Activated CD4-positive, alpha-beta T cell treated with anti-CD3 and anti-CD28 coated beads, Interleukin-2, amount 50 U/mL, for 48 hours (primary cell): ENCODE measurements at regions not wholly inside any gene's neighbourhood (a gene's known extent, or its start where the extent isn't known, plus 50 kb on each side); places are given as distances from the start of the nearest gene placed in this dataset.

Source experiments
- DNase-seq, 2 experiments: peaks; one replicate each; pipeline ENCODE4 v3.0.0-alpha.2; 2020

DNA sequence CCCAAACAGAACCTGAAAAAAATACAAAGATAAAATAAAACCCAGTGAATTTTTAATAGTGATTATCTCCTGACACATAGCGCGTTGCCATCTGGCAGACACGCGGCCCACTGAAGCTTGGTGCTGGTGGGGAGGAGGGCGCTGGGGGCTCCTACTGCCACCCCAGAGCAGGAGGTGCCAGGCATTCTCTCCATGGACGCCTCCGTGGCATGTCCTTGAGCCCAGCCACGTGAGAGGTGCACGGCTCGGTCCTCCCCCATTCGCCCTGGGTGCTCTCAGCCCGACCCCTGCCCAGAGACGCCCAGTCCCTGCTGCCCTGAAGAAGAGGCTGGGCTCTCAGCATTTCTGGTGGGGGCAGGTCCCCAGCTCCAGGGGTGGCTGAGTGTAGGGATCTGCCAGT is 142.2 kb upstream of the GSE1 start:
- DNase-seq, result no peak

DNA sequence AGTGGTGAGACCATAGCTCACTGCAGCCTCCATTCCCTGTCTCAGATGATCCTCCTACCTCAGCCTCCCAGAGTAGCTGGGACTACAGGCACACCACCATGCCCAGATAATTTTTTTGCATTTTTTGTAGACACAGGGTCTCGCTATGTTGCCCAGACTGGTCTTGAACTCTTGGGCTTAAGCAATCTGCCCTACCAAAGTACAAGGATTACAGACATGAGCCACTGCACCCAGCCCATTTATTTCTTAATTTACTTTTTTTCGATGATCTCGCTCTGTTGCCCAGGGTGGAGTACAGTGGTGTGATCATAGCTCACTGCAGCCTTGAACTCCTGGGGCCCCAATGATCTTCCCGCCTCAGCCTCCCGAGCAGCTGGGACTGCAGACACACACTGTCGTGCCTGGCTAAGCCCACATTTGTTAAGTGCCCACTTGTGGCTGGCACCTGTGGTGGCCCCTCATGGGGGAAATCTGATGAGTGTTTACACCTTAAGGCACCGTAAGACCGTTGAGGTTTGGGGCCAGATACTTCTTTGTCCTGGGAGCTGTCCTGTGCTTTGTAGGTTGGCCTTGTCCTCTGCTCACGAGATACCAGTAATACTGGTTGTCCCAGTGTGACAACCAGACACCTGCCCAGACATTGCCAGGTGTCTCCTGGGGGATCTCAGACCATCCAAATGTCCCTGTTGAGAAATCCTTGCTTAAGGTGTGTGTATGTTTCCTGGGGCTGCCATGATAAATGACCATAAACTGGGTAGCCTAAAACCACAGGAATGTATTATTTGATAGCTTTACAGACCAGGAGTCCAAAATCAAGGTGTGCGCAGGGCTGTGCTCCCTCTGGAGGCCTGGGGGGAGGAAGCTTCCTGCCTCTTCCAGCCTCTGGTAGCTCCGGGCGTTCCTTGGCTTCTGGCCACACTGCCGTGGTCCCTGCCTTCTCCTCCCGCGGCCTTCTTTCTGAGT is 141.4 kb upstream of the GSE1 start:
- no peak for DNase-seq

DNA sequence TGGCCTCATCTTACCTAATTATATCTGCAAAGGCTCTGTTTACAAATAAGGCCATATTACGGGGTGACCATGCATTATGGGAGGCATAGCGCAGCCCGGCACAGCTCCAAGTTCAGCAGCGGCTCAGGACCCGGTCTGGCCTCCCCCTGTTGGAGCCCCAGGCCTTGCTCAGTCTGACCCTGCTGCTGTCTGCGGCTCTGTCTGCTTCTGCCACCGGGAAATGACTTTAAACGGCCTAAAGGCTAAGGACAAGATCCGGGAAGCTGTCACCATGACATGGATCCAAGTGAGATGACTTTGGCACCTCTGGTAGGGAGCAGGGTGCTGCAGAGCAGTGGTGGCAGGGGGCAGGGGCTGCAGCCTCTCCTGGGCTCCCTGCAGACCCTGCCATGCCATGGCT is 140.6 kb upstream of the GSE1 start:
- no peak for DNase-seq

DNA sequence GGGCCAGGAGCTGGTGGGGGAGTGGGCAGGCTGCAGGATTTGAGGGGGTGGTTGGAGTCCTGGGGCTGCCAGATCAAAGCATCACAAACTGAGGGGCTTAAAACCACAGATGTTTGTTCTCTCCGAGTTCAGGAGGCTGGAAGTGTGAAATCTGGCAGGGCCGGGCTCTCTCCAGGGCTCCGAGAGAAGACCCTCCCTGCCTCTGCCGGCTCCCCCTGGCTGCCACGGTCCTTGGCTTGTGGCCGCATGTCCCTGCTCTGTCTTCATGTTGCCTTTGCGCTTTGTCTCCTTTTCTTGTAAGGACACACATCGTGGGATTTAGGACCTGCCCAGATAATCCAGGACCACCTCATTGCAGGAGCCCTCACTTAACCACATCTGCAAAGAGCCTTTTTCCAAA is 139.8 kb upstream of the GSE1 start:
- no peak for DNase-seq

DNA sequence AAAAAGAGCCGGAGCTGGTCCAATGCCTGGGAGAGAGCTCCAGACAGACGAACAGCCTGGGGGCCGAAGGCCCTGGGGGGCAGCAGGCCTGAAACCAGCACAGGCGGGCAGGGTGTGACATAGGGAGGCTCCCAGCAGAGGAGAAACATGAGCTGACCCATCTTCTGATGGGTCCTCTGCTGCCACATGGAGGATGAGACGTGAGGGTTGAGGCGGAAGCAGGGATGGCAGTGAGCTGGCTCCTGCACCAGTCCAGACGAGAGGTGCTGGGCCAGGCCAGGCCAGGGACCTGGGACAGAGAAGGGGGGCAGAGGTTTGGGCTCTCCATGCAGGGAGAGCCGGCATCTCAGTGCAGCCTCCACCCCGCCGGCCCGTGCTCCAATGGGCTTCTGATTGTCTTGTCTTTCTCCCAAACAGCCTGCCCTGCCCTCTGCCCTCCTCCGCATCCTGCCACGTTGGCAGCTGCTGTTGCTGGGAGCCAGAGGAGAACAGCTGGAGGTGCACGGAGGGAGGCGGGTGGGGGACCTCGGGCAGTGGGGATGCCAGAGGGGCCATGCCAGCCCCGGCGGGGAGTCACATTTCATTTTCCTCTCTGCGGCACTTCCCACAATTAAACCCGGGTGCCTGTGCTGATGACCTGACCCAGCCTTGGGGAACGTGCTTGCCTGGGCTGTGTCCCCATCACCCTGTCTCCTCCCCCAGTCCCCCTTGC is 139.1 kb upstream of the GSE1 start:
- DNase-seq, result no peak

DNA sequence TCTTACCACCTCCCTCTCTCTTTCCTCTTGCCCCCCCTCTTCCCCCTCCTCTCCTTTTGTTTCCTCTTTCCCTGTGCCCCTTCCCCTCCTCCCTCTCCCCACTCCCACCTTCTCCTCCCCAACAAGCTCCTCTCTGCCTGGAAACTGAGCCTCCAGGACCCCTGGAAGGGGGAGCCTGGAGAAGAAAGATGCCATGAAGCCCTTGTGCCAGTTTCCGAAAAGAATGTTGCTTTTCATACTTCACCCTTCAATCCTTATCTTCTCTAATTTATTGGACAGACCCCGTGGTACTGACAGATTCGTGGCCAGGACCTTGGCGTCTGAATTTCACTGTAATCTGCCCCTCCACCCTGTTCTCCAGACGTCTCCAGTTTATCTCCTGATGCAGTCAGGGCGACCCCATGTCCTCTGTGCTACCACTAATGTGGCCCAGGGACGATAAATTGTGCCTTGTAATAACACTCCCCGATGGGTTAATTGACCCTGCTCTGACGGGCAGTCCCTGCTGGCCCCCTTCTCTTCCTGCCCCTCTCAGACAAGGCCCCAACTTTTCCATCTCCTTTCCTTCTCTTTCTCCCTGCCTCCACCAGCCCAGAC is 138.4 kb upstream of the GSE1 start:
- no peak for DNase-seq

DNA sequence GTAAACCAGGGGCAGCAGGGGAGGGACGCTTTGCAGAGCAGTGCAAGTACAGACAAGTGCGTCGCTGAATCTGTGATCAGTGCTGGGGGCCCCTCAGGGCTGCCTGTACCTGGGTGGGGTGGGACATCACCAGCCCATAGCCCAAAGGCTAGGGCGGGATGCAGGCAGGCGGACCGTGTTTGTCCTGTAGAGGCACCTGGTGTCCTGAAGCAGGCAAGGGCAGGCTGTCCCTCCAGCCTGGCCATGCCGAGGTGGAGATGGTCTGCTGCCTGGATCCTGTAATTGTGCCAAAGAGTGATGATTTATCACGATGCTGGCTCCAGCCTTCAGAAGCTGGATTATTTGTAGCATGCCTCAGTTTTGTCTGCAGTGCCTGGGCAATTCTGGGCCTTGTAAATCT is 137.9 kb upstream of the GSE1 start:
- no peak for DNase-seq

DNA sequence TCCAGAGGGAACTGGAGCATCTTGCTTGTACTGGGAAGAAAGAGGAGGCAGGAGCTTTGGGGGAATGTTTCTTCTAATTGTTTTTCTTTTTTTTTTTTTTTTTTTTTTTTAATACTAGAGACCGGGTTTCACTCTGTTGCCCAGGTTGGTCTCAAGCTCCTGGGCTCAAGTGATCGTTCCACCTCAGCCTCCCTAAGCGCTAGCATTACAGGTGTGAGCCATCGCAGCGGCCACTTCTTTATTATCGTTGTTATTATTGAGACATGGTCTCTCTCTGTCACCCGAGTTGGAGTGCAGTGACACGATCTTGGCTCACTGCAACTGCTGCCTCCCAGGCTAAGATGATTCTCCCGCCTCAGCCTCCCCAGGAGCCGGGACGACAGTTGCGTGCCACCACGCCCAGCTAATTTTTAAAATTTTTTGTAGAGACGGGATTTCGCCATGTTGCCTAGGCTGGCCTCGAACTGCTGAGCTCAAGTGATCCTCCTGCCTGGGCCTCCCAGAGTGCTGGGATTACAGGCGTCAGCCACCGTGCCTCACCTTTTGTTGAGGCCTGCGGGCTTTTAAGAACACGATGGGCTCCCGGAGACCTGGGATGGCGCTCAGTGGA is 137.3 kb upstream of the GSE1 start:
- no peak for DNase-seq

DNA sequence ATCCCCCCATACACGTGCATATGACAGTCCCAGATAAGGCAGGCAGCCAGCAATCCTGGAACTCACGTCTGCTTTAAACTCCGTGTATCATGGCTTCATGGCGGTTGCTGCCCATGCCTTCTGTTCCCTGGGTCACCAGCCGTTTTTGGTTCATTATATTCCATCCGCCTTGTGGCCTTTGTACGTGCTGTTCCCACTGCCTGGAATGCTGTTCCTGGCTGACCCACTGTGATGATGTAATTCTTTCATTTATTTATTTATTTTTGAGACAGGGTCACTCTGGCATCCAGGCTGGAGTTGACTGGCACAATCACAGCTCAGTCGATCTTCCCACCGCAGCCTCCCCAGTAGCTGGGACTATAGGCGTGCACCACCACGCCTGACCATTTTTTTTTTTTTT is 136.7 kb upstream of the GSE1 start:
- no peak for DNase-seq

DNA sequence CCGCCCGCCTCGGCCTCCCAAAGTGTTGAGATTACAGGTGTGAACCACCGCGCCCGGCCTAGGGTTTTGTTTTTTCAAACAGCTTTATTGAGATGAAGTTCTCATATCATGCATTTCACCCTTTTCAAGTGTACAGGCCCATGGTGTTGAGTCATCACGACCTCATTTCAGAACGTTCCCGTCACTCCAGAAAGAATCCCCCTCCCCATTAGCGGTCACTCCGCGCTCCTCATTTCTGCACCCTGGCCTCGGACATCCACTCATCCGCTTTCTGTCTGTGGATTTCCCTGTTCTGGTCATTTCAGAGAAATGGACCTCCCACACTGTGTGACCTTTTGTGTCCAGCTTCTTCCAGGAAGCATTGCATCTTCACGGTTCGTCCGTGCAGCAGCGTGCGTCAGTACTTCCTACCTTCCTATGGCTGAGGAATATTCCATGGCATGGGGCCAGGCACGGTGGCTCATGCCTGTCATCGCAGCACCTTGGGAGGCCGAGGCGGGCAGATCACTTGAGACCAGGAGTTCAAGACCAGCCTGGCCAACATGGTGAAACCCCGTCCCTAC is 135.2 kb upstream of the GSE1 start:
- no peak for DNase-seq

DNA sequence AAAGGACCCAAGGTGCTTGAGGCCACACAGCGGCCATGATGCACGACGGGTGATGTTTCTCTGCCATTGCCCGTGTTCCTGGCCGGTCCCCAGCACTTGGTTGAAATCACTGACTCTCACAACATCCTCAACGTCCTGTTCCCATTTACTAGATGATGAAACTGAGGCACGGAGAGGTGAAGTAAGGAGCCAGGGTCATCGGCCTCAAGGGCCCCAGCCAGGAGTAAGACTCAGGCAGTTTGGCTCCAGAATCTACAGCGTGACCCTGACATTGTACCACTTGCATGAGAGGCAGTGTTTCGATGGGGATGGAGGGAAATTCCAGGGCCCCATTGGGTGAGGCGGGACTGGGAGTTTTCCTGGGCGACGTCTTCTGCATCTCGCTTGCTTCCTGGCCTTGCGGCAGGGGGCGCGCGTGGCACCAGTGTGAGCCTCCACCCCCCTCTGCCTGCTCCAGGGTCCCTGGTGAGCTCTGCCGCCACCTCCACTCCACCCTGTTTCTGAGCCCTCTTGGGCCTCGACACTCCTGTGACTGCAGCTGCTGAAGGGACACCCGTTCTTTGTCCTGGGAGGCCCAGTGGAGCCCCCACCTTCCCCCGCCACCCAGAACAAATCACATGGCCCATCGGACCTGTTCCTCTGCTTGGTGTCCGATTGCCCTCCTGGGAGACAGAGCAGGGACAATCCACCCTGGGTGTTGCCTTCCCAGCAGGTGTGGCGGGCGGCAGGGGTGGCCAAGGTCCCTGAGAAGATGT is 133.0 kb upstream of the GSE1 start:
- DNase-seq, result peak in 1 of 2 experiments; percentile 16

DNA sequence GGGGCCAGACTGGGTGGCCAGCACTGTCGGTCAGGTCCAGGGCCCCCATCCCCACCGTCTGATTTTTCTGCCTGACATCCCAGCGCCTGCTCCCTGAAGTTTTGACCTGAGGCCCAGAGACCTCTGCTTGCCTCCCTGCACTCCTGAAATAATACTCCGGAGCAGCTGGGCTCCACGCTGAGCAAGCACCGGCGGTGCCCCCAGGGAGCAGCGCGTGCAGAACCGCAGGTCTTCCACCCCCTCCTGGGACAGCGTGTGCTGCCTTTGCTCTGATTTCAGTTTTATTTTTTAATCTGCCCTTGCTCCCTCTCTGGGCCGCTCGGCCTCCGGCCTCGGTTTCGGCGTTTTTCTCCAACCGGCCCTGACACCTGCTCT is 132.4 kb upstream of the GSE1 start:
- no peak for DNase-seq

DNA sequence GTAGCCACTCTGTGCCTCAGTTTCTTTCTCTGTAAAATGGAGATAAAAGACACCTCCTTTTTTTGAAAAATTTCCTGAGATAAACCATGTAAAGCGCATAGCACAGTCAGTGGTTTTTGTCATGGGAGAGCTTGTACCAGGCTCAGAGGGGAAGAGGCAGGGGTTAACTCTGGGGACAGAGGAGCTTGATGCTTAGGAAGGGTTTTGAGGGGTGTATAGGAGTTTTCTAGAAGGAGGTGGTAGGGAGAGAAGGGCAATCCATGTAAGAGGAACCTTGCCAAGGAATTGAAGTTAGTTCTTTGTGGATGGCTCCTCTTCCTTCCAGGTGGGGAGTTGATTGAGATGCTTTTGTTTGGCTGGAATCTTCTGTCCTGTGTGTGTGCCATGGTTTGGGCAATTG is 131.9 kb upstream of the GSE1 start:
- no peak for DNase-seq

DNA sequence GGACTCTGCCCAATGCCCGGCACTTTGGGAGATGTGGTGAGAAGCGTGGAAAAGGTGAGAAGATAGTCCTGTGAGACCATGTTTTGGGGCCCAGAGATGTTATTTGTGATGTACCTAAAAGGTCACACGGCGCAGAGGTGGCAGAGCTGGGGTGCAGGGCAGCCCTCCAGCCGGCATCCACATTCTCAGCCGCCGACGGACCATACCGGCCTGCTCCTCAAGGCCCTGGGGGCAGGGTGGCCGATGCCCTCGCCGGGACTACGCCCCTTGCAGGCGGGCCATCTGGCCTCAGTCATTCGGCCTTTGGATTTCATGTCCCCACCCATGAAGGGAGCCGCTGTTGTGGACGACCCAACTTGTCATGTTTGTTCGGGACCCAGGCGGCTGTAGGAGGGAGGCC is 131.4 kb upstream of the GSE1 start:
- no peak for DNase-seq

DNA sequence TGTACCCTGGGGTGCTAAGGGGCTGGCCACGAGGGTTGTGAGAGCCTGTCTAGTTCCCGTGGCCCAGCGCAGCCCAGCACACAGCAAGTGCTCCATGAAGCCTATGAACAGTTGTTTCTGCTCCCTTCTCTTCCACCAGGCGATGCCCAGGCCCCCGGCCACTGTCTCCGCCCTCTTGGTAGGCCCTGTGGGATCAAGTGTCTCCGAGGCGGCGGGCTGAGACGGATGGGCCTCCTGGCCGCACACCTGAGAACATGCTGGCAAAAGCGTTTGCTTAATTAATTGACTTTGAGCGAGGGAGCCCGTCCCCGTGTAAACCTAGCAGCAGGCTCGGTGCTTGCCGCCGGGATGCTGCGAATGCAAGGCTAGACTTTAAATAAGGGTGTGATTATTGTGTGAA is 129.7 kb upstream of the GSE1 start:
- DNase-seq, result no peak

DNA sequence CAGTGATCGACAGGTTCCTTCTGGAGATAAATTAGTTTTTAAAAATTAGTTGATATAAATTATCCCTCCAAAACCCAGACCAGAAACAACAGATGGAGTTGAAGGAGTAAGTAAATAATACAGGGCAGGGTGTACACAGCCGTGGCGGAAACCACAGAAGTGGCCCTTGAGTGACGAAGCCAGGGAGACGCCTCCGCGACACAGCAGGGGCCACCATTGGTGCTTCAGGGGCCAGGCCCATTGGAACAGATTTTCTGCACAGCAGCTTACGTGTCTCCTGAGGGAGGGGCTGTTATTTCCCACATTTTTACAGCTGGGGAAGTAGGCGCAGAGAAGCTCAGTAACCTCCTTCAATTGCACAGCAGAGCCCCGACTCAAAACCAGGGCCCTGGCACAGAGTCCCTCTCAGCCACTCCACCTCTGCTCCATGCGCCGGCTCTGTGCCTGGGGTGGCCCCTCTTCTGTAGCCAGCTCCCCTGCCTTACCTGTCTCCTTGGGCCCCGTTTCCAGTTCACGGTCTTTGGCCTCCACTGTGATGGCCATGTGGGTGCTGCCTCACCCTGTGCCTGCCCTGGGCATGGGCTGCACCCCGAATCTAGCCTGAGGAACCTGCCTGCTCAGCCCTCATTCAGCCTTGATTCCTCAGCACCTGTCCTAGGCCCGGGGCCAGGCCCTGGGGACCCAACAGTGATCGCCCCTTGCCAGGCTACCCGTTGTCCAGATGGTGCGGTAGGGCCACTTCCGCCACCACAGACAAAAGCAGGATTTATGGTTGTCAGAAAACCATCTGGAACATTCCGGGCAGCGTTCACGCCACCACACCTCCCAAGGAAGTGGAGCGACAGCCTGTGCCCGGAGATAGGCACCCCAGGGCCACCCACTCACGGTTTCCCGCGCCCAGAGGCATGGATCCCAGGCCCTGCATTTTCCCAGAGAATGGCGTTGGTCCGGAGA is 128.5 kb upstream of the GSE1 start:
- DNase-seq, result no peak

DNA sequence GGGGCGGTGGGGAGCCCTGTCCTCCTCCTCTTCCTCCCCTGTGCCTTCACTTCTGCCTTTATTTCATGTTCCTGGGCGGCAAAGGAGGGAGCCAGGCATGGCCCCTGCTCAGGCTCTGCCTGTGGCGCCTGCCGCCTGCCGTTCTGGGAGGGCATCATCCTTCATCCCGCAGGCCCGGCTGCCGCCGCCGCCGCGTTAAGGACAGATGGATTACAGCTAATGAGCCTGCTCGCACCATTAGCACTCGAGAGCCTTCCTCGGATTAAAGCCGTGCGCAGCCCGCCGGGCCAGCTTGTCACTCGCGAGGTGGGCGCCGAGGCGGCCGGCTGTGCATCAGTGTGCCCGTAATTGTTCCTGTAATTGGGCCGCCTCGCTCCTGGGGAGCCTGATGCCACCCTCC is 127.7 kb upstream of the GSE1 start:
- DNase-seq, result no peak

DNA sequence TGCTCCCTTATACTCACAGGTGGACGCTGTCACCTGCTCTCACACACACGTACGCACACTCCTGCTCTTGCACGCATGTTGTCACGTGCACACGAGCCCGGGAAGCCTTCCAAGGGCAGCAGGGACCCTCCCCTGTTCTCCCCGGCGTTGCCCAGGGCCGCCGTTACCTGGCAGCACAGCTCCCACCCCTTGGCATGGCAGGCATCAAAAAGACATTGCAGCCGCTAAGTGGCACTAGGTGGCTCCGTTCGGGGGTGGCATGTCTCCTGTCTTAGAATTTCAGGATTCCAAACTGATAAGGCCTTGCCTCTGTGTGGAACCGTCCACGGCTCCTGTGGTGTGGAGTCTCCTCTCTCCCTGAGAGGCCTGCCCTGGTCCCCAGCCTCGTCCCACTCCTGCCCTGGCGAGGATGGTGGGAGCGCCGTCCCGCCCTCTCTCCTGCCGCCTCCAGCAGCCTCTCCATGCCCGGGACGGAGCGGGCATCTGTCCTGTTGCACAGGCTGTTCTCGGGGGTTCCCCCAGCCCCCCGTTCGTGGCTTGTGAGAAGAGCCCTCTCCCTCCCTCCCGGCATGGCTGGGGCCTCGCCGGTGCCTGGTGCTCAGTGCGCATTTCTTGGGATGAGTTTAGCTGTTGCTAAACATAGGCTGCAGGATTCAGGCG is 126.7 kb upstream of the GSE1 start:
- DNase-seq, result no peak

DNA sequence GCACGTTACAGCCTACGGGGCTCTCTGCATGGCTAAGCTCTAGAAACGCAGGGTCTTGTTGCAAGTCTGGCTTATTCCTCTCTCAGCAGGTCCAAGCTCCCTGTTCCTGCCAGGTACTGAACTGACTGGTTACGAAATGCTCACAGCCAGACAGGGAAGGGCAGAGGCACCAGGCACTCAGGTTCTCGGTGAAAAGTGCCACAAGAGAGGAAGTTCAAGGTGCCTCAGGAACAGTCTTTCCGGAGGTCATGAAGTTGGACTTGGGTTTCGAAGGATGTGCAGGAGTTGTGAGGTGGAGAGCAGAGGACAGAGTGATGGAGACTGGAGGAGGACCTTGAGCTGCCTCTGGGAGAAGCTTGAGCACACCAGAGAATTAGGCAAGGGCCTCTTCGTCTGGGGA is 124.7 kb upstream of the GSE1 start:
- no peak for DNase-seq

DNA sequence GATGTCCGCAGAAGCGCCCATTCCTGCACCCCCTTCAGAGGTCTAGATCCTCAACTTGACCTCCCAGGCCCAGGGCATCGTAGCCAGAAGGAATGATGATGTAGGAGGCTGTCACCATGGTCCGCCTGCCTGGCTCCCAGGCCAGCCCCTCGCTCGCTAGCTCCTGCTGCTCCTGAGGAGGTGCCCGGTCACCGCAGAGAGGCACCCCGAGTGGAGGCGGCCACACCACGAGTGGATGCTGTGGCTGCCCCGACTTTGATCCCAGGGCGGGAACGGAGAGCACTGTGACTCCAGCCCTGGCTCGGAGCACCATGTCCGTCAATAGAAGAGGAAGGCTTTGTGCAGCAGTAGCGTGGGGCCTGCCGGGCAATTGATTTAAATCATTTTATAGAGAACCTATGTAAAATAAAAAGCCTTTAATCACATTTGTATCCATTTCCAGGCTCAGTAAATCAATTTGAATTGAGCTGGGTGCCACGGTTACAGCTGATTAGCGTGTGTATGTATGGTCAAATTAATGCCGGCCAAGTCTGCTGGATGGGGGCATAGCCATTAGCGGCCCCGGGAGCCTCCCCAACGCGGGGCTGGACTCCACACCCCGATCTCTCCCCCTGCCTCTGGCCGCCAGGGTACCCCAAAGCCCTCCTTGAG is 122.6 kb upstream of the GSE1 start:
- DNase-seq, result no peak
